GM12878 (cell line): ENCODE measurements at regions not wholly inside any gene's neighbourhood (a gene's known extent, or its start where the extent isn't known, plus 50 kb on each side); places are given as distances from the start of the nearest gene placed in this dataset.

Experiments used
- ATAC-seq: fragments of 200-7000 bp; cut with Tn5 transposase; 3 replicates; pipeline ENCODE4 v1.9.1; 2020; ENCODE audit warnings: mild to moderate bottlenecking, moderate library complexity
- BruUV-seq: library from RNA; stranded (reverse); fragments of 400-500 nt; replicated peaks from 2 replicates; lab custom pipeline; 2021; lab: Mats Ljungman, UMichigan
- CTCF ChIA-PET: fragments of 300-600 bp; sonication (Branson Sonifier 250); formaldehyde crosslinking; extraction: SDS; loops from one replicate; lab custom pipeline; 2021; ENCODE audit warnings: inconsistent platforms; lab: Yijun Ruan, JAX
- POLR2A ChIA-PET: fragments of 350-600 bp; formaldehyde crosslinking; extraction: SDS; loops from one replicate; lab custom pipeline; 2021; ENCODE audit warnings: inconsistent platforms; lab: Charles Lee
- RAD21 ChIA-PET: fragments of 300-600 bp; sonication (Branson Sonifier 250); formaldehyde crosslinking; loops from one replicate; lab custom pipeline; 2023; ENCODE audit warnings: antibody characterized with exemption; ENCODE audit not compliant: unreplicated experiment; lab: Charles Lee
- SMC1A ChIA-PET: fragments of 300-600 bp; sonication (Branson Sonifier 250); formaldehyde crosslinking; loops from one replicate; lab custom pipeline; 2023; ENCODE audit not compliant: unreplicated experiment, uncharacterized antibody; lab: Charles Lee
- DNase-seq: peaks from one replicate; pipeline ENCODE4 v3.0.0-alpha.2; 2011; ENCODE audit warnings: low read depth, low spot score
- FAIRE-seq: peaks from 3 replicates; lab custom pipeline; 2011; peaks lifted over from hg19 to GRCh38; lab: Jason Lieb, UNC
- H2AFZ ChIP-seq: 2 replicates; pipeline ENCODE4 v1.6.0; 2011; ENCODE audit warnings: low read depth, low read length, control low read depth; ENCODE audit not compliant: control insufficient read depth
- H3K27ac ChIP-seq: 2 replicates; pipeline ENCODE4 v1.5.1; 2011; ENCODE audit warnings: control low read depth; ENCODE audit not compliant: control insufficient read depth, insufficient read depth
- H3K27me3 ChIP-seq, 2 experiments: replicated peaks in 1 of 2; 2 replicates each; pipeline versions ENCODE4 v1.6.0 to v1.6.1; 2011; ENCODE audit warnings: low read length in 1 of 2; ENCODE audit not compliant: control insufficient read depth in 2 of 2, insufficient read depth in 2 of 2
- H3K36me3 ChIP-seq, 2 experiments: 2 replicates each; pipeline ENCODE4 v1.5.1; 2011; ENCODE audit warnings: low read length in 1 of 2; ENCODE audit not compliant: control insufficient read depth in 2 of 2, insufficient read depth in 2 of 2
- H3K4me1 ChIP-seq: 2 replicates; pipeline ENCODE4 v1.6.1; 2011; ENCODE audit warnings: mild to moderate bottlenecking, low read length, moderate library complexity, mixed read lengths; ENCODE audit not compliant: control insufficient read depth, insufficient read depth
- H3K4me2 ChIP-seq: 2 replicates; pipeline ENCODE4 v1.6.0; 2011; ENCODE audit warnings: control low read depth; ENCODE audit not compliant: control insufficient read depth, insufficient read depth
- H3K4me3 ChIP-seq: fragments of 200-600 bp; sonication (generic); 2 replicates; pipeline ENCODE4 v1.5.1; 2016
- H3K79me2 ChIP-seq: 2 replicates; pipeline ENCODE4 v1.6.0; 2011; ENCODE audit warnings: low read length; ENCODE audit not compliant: control insufficient read depth, insufficient read depth
- H3K9ac ChIP-seq: 2 replicates; pipeline ENCODE4 v1.8.0; 2011; ENCODE audit warnings: low read length, control low read depth, mixed read lengths; ENCODE audit not compliant: control insufficient read depth, insufficient read depth
- H3K9me3 ChIP-seq: replicated peaks from 3 replicates; pipeline ENCODE4 v1.5.1; 2011; ENCODE audit warnings: mild to moderate bottlenecking, low read length; ENCODE audit not compliant: control insufficient read depth, insufficient read depth
- H4K20me1 ChIP-seq: 2 replicates; pipeline ENCODE4 v1.6.0; 2011; ENCODE audit not compliant: control insufficient read depth, insufficient read depth
- CBFB ChIP-seq: IDR thresholded peaks from 2 replicates; pipeline ENCODE4 v1.6.1; 2016; ENCODE audit warnings: antibody characterized with exemption, low read depth
- CTCF ChIP-seq, 3 experiments: IDR thresholded peaks in 2 of 3; conservative IDR thresholded peaks in 1 of 3; 2 replicates each; pipeline ENCODE4 v1.5.1; 2011; ENCODE audit warnings: low read depth in 3 of 3, low read length in 3 of 3, mild to moderate bottlenecking in 3 of 3, control low read depth in 2 of 3, moderate library complexity in 2 of 3, inconsistent platforms in 1 of 3, mixed read lengths in 1 of 3; ENCODE audit not compliant: control insufficient read depth in 2 of 3, insufficient read depth in 1 of 3; ENCODE audit errors: extremely low read depth in 1 of 3
- EED ChIP-seq: sonication (generic); IDR thresholded peaks from 2 replicates; pipeline ENCODE4 v1.6.1; 2016; ENCODE audit warnings: antibody characterized with exemption, low read depth
- ESRRA ChIP-seq: IDR thresholded peaks from 2 replicates; pipeline ENCODE4 v1.6.1; 2012; ENCODE audit warnings: mild to moderate bottlenecking, low read length, improper control_type of control experiment
- GABPA ChIP-seq: IDR thresholded peaks from 2 replicates; pipeline ENCODE4 v1.6.1; 2014; ENCODE audit warnings: antibody characterized with exemption, low read depth, mild to moderate bottlenecking, inconsistent platforms
- IKZF2 ChIP-seq, 2 experiments: fragments of 450-650 bp; IDR thresholded peaks; 2 replicates each; pipeline ENCODE4 v1.6.1; 2017; ENCODE audit warnings: mild to moderate bottlenecking in 2 of 2, moderate library complexity in 2 of 2
- KLF5 ChIP-seq: fragments of 450-650 bp; IDR thresholded peaks from 2 replicates; pipeline ENCODE4 v1.6.1; 2014; ENCODE audit warnings: mild to moderate bottlenecking; ENCODE audit not compliant: partially characterized antibody
- NFYA ChIP-seq: IDR thresholded peaks from 2 replicates; pipeline ENCODE4 v1.6.1; 2011; ENCODE audit warnings: low read depth, mild to moderate bottlenecking, low read length, improper control_type of control experiment, borderline replicate concordance
- POLR2AphosphoS5 ChIP-seq: IDR thresholded peaks from 2 replicates; pipeline ENCODE4 v1.6.1; 2011; ENCODE audit warnings: mild to moderate bottlenecking, low read length, inconsistent platforms
- RCOR1 ChIP-seq: conservative IDR thresholded peaks from 2 replicates; pipeline ENCODE4 v1.6.1; 2012; ENCODE audit warnings: low read depth, low read length, improper control_type of control experiment
- RFX5 ChIP-seq: IDR thresholded peaks from 2 replicates; pipeline ENCODE4 v1.6.1; 2011; ENCODE audit warnings: low read depth, low read length, improper control_type of control experiment
- SREBF1 ChIP-seq: IDR thresholded peaks from 2 replicates; pipeline ENCODE4 v1.6.1; 2012; ENCODE audit warnings: mild to moderate bottlenecking, low read length
- TARDBP ChIP-seq: IDR thresholded peaks from 2 replicates; pipeline ENCODE4 v1.6.1; 2016; ENCODE audit warnings: borderline replicate concordance
- ZBED1 ChIP-seq: IDR thresholded peaks from 2 replicates; pipeline ENCODE4 v1.6.1; 2016; ENCODE audit warnings: borderline replicate concordance
- ZNF207 ChIP-seq: fragments of 450-650 bp; IDR thresholded peaks from 2 replicates; pipeline ENCODE4 v1.6.1; 2014; ENCODE audit warnings: antibody characterized with exemption, mild to moderate bottlenecking, borderline replicate concordance
- WGBS: methylation state at CpG from one replicate; pipeline ENCODE4 v1.1.6; 2016; ENCODE audit warnings: low lambda C conversion rate; ENCODE audit not compliant: insufficient replicate concordance, insufficient coverage; ENCODE audit errors: missing lambda C conversion rate; 5-methylcytosine and 5-hydroxymethylcytosine counted together
- in situ Hi-C: fragments of 300-500 bp; cut with MboI; formaldehyde crosslinking; loops from 9 replicates; pipeline ENCODE4 v1.14.3; 2018; ENCODE audit warnings: mixed read lengths
- intact Hi-C: fragments of 100-400 bp; cut with micrococcal nuclease; formaldehyde crosslinking; loops from one replicate; pipeline ENCODE4 v1.14.2; 2022; ENCODE audit not compliant: unreplicated experiment
- TF ChIP-seq, protein P1 (sequence below): IDR thresholded peaks from 2 replicates; pipeline ENCODE4 v1.6.1; 2011; ENCODE audit warnings: low read depth, mild to moderate bottlenecking, low read length, moderate library complexity, borderline replicate concordance; ENCODE audit errors: extremely low read depth
- TF ChIP-seq, protein P2 (sequence below): IDR thresholded peaks from 2 replicates; pipeline ENCODE4 v1.6.1; 2012; ENCODE audit warnings: low read depth, low read length, improper control_type of control experiment
- TF ChIP-seq, protein P3 (sequence below): fragments of 450-650 bp; IDR thresholded peaks from 2 replicates; pipeline ENCODE4 v1.6.1; 2017; ENCODE audit warnings: antibody characterized with exemption, mild to moderate bottlenecking, moderate library complexity
- TF ChIP-seq, protein P4 (sequence below): IDR thresholded peaks from 2 replicates; pipeline ENCODE4 v1.6.1; 2012; ENCODE audit warnings: low read depth, low read length, improper control_type of control experiment

GRCh38 chr7:142476077-142476476 lies 218.2 kb upstream of the PRSS58 start:
- in situ Hi-C loops, result no loop called here
- Histone ChIP-seq H3K36me3 (no peaks in the 10 kb centered on the region), H3K4me3 (no peak overlapping the region), H3K9me3 (no peaks in the 10 kb centered on the region), H3K27me3 (no peaks in the 10 kb centered on the region), H3K4me1 (no peaks in the 10 kb centered on the region), H3K9ac (no peak overlapping the region), H3K79me2 (no peaks in the 10 kb centered on the region), H3K27ac (no peak overlapping the region), H2AFZ (no peak overlapping the region), H4K20me1 (no peaks in the 10 kb centered on the region), H3K4me2 (no peak overlapping the region)
- intact Hi-C loops, result no loop called here
- CTCF ChIA-PET, result interaction anchor here (1.3 to 13.2 kb wide), 3 partner anchors 12 to 18 kb away, joined by 4 to 120 read pairs (median 14); no protein-coding TSS in a partner anchor
- SMC1A ChIA-PET, result no interaction called here
- FAIRE-seq, result no peak
- RAD21 ChIA-PET, result no interaction called here
- DNase-seq, result no peak
- BruUV-seq, result no TSS peak
- WGBS, result 66% methylated on average over 2 of the region's 2 CpGs
- ATAC-seq, result no peak
- POLR2A ChIA-PET, result no interaction called here
- TF ChIP-seq IKZF2 (IDR thresholded peaks at IDR 0.05), result no peak
- TF ChIP-seq RCOR1, result no peak
- no peak for TF ChIP-seq ZNF207
- TF ChIP-seq, protein P1, sequence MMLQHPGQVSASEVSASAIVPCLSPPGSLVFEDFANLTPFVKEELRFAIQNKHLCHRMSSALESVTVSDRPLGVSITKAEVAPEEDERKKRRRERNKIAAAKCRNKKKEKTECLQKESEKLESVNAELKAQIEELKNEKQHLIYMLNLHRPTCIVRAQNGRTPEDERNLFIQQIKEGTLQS, result no peak
- no peak for TF ChIP-seq TARDBP
- no peak for TF ChIP-seq CBFB
- no peak for TF ChIP-seq ZBED1
- no peak for TF ChIP-seq CTCF (IDR thresholded peaks at IDR 0.05 in 2 of 3, conservative IDR thresholded peaks at IDR 0.05 in 1 of 3; ENCODE audit: control insufficient read depth in 2 of 3, extremely low read depth in 1 of 3, insufficient read depth in 1 of 3, low read depth in 3 of 3, low read length in 3 of 3)
- TF ChIP-seq KLF5, result no peak
- TF ChIP-seq, protein P2, sequence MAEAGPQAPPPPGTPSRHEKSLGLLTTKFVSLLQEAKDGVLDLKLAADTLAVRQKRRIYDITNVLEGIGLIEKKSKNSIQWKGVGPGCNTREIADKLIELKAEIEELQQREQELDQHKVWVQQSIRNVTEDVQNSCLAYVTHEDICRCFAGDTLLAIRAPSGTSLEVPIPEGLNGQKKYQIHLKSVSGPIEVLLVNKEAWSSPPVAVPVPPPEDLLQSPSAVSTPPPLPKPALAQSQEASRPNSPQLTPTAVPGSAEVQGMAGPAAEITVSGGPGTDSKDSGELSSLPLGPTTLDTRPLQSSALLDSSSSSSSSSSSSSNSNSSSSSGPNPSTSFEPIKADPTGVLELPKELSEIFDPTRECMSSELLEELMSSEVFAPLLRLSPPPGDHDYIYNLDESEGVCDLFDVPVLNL, result no peak
- no peak for TF ChIP-seq ESRRA
- TF ChIP-seq POLR2AphosphoS5, result no peak
- TF ChIP-seq, protein P3, sequence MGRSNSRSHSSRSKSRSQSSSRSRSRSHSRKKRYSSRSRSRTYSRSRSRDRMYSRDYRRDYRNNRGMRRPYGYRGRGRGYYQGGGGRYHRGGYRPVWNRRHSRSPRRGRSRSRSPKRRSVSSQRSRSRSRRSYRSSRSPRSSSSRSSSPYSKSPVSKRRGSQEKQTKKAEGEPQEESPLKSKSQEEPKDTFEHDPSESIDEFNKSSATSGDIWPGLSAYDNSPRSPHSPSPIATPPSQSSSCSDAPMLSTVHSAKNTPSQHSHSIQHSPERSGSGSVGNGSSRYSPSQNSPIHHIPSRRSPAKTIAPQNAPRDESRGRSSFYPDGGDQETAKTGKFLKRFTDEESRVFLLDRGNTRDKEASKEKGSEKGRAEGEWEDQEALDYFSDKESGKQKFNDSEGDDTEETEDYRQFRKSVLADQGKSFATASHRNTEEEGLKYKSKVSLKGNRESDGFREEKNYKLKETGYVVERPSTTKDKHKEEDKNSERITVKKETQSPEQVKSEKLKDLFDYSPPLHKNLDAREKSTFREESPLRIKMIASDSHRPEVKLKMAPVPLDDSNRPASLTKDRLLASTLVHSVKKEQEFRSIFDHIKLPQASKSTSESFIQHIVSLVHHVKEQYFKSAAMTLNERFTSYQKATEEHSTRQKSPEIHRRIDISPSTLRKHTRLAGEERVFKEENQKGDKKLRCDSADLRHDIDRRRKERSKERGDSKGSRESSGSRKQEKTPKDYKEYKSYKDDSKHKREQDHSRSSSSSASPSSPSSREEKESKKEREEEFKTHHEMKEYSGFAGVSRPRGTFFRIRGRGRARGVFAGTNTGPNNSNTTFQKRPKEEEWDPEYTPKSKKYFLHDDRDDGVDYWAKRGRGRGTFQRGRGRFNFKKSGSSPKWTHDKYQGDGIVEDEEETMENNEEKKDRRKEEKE, result no peak
- TF ChIP-seq SREBF1, result no peak
- TF ChIP-seq EED, result no peak
- TF ChIP-seq GABPA, result no peak
- TF ChIP-seq RFX5, result no peak
- TF ChIP-seq NFYA, result no peak
- TF ChIP-seq, protein P4, sequence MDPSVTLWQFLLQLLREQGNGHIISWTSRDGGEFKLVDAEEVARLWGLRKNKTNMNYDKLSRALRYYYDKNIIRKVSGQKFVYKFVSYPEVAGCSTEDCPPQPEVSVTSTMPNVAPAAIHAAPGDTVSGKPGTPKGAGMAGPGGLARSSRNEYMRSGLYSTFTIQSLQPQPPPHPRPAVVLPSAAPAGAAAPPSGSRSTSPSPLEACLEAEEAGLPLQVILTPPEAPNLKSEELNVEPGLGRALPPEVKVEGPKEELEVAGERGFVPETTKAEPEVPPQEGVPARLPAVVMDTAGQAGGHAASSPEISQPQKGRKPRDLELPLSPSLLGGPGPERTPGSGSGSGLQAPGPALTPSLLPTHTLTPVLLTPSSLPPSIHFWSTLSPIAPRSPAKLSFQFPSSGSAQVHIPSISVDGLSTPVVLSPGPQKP, result no peak
